HEK293 (cell line): ENCODE measurements at regions not wholly inside any gene's neighbourhood (a gene's known extent, or its start where the extent isn't known, plus 50 kb on each side); places are given as distances from the start of the nearest gene placed in this dataset.

Experiments
- ZBTB1 ChIP-seq: fragments of 450-650 bp; formaldehyde crosslinking; IDR thresholded peaks from 2 replicates; pipeline ENCODE4 v1.5.1; 2016; ENCODE audit warnings: missing biosample characterization, missing genetic modification characterization
- ZNF600 ChIP-seq: fragments of 450-650 bp; formaldehyde crosslinking; IDR thresholded peaks from 2 replicates; pipeline ENCODE4 v1.5.1; 2016; ENCODE audit warnings: missing biosample characterization, missing genetic modification characterization
- TF ChIP-seq, protein P1 (sequence below): fragments of 450-650 bp; formaldehyde crosslinking; IDR thresholded peaks from 2 replicates; pipeline ENCODE4 v1.5.1; 2016; ENCODE audit warnings: missing biosample characterization, missing genetic modification characterization

DNA sequence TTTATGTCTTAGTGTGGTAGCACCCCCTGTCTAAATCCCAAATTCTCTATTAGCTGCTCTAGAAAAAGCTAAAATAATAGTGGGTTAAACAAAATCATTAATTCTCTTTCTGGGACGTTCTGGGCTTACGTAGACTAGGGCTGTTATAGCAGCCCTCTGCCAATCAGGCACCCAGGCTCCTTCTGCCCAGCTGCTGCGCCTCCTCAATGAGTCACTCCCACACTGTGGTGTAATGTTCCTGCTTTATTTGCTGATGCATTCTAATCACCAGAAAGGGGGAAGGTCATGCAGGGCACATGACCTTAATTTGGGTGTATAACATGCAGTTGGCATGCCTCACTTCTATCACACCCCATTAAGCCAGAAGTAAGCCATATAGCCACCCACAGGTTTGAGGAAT, 294.5 kb downstream of the GALC start:
- TF ChIP-seq, protein P1, sequence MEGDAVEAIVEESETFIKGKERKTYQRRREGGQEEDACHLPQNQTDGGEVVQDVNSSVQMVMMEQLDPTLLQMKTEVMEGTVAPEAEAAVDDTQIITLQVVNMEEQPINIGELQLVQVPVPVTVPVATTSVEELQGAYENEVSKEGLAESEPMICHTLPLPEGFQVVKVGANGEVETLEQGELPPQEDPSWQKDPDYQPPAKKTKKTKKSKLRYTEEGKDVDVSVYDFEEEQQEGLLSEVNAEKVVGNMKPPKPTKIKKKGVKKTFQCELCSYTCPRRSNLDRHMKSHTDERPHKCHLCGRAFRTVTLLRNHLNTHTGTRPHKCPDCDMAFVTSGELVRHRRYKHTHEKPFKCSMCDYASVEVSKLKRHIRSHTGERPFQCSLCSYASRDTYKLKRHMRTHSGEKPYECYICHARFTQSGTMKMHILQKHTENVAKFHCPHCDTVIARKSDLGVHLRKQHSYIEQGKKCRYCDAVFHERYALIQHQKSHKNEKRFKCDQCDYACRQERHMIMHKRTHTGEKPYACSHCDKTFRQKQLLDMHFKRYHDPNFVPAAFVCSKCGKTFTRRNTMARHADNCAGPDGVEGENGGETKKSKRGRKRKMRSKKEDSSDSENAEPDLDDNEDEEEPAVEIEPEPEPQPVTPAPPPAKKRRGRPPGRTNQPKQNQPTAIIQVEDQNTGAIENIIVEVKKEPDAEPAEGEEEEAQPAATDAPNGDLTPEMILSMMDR (tag by site-specific recombination), result no peak
- no peak for TF ChIP-seq ZNF600 (tag by site-specific recombination)
- no peak for TF ChIP-seq ZBTB1
